PC-9 (cell line): ENCODE measurements at regions not wholly inside any gene's neighbourhood (a gene's known extent, or its start where the extent isn't known, plus 50 kb on each side); places are given as distances from the start of the nearest gene placed in this dataset.

ENCODE experiments used
- BruUV-seq: library from RNA; stranded (reverse); fragments of 400-500 nt; replicated peaks from 2 replicates; lab custom pipeline; 2021; lab: Mats Ljungman, UMichigan
- CTCF ChIA-PET: fragments of 300-600 bp; sonication (Branson Sonifier 250); formaldehyde crosslinking; loops from one replicate; lab custom pipeline; 2022; ENCODE audit warnings: antibody characterized with exemption; lab: Charles Lee
- POLR2A ChIA-PET: fragments of 300-600 bp; sonication (Branson Sonifier 250); formaldehyde crosslinking; loops from one replicate; lab custom pipeline; 2022; ENCODE audit warnings: antibody characterized with exemption; ENCODE audit not compliant: unreplicated experiment; lab: Charles Lee
- DNase-seq, 2 experiments: peaks; one replicate each; pipeline versions ENCODE4 v3.0.0 to v3.0.0-alpha.2; 2015 to 2022; ENCODE audit warnings: mixed read lengths in 1 of 2
- H2AFZ ChIP-seq: fragments of 200-600 bp; sonication (generic); 2 replicates; pipeline ENCODE4 v1.8.1; 2017; ENCODE audit warnings: antibody characterized with exemption
- H3F3A ChIP-seq: fragments of 200-600 bp; sonication (generic); 2 replicates; pipeline ENCODE4 v1.8.1; 2017; ENCODE audit warnings: antibody characterized with exemption, mild to moderate bottlenecking, low read depth; ENCODE audit not compliant: insufficient read depth
- H3K27ac ChIP-seq: fragments of 200-600 bp; sonication (generic); 2 replicates; pipeline ENCODE4 v1.6.1; 2016; ENCODE audit warnings: mixed run types
- H3K27me3 ChIP-seq: fragments of 200-600 bp; sonication (generic); 2 replicates; pipeline ENCODE4 v1.6.1; 2016; ENCODE audit warnings: low read depth, mixed run types; ENCODE audit not compliant: insufficient read depth
- H3K36me3 ChIP-seq: fragments of 200-600 bp; sonication (generic); 2 replicates; pipeline ENCODE4 v1.6.1; 2016; ENCODE audit warnings: low read depth, mixed run types
- H3K4me1 ChIP-seq: fragments of 200-600 bp; sonication (generic); replicated peaks from 2 replicates; pipeline ENCODE4 v1.6.1; 2016; ENCODE audit warnings: mixed run types; ENCODE audit not compliant: insufficient read depth
- H3K4me2 ChIP-seq: fragments of 200-600 bp; sonication (generic); 2 replicates; pipeline ENCODE4 v1.6.1; 2017; ENCODE audit warnings: mixed run types
- H3K4me3 ChIP-seq: fragments of 200-600 bp; sonication (generic); 2 replicates; pipeline ENCODE4 v1.6.1; 2016; ENCODE audit warnings: mixed run types
- H3K79me2 ChIP-seq: fragments of 200-600 bp; sonication (generic); 2 replicates; pipeline ENCODE4 v1.6.1; 2017; ENCODE audit warnings: low read depth, mixed run types
- H3K9me2 ChIP-seq: fragments of 200-600 bp; sonication (generic); 2 replicates; pipeline ENCODE4 v1.8.1; 2017; ENCODE audit warnings: mild to moderate bottlenecking; ENCODE audit not compliant: insufficient read depth
- H3K9me3 ChIP-seq: fragments of 200-600 bp; sonication (generic); 2 replicates; pipeline ENCODE4 v1.8.1; 2016; ENCODE audit warnings: low read depth; ENCODE audit not compliant: insufficient read depth
- H4K20me1 ChIP-seq: fragments of 200-600 bp; sonication (generic); 2 replicates; pipeline ENCODE4 v1.8.1; 2017; ENCODE audit not compliant: insufficient read depth
- EZH2 ChIP-seq: fragments of 200-600 bp; sonication (generic); IDR thresholded peaks from 2 replicates; pipeline ENCODE4 v1.8.0; 2017; ENCODE audit warnings: antibody characterized with exemption, low read depth
- intact Hi-C: fragments of 100-400 bp; cut with micrococcal nuclease; formaldehyde crosslinking; loops from one replicate; pipeline ENCODE4 v1.10.0; 2022; ENCODE audit not compliant: unreplicated experiment
- TF ChIP-seq, protein P1 (sequence below): fragments of 200-600 bp; sonication (generic); conservative IDR thresholded peaks from 2 replicates; pipeline ENCODE4 v1.6.1; 2017; ENCODE audit warnings: mixed run types, antibody characterized with exemption, mild to moderate bottlenecking, moderate library complexity

DNA sequence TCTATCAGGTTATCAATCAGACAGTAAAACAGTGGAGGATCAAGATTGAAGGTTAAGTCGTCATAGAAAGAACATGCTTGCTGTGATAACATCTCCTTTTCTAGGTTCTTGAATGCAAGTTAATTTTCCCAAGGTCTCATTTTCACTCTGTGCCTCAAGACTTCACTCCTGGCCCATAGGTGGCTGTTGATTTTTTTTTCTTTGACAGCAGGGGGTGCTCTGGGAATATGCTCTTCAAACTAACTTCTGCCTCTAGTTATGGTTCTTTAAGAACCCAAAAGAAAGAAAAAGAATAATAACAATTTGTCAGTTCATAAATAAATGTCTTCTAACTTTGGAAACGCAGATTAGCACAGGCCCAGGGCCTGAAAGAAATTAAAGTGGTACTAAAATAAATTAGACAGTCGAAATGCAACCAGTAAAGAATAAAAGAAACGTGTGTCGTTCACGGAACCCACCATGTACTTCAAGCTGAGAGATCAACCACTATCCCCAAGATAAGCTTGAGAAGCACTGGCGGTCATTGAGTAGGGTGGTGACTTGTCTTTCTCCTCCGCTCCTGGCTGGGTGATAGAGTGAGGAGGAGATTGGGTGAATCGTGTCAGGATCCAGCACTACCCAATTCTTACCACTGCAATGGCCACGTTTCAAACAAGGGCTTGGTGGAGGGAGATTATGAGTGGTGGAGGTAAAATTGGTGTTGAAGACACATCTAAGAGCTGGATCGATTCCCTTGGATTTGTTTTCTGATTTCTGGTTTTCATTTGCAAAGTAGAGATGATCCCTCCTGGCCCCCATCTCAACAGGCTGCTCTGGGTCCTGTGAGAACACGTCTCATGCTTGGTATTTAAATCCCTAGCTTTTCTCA lies 93.4 kb upstream of the IRX4 start:
- H3F3A ChIP-seq = no peaks in the 10 kb centered on the region
- H3K79me2 ChIP-seq = no peaks in the 10 kb centered on the region
- no peaks in the 10 kb centered on the region for H3K36me3 ChIP-seq
- no peak for TF ChIP-seq EZH2
- TF ChIP-seq, protein P1, sequence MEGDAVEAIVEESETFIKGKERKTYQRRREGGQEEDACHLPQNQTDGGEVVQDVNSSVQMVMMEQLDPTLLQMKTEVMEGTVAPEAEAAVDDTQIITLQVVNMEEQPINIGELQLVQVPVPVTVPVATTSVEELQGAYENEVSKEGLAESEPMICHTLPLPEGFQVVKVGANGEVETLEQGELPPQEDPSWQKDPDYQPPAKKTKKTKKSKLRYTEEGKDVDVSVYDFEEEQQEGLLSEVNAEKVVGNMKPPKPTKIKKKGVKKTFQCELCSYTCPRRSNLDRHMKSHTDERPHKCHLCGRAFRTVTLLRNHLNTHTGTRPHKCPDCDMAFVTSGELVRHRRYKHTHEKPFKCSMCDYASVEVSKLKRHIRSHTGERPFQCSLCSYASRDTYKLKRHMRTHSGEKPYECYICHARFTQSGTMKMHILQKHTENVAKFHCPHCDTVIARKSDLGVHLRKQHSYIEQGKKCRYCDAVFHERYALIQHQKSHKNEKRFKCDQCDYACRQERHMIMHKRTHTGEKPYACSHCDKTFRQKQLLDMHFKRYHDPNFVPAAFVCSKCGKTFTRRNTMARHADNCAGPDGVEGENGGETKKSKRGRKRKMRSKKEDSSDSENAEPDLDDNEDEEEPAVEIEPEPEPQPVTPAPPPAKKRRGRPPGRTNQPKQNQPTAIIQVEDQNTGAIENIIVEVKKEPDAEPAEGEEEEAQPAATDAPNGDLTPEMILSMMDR = no peak; the same call in 1 of the 2 replicates
- H3K4me3 ChIP-seq = no peak overlapping the region
- peaks cover 92% of the 10 kb centered on the region for H3K27me3 ChIP-seq
- BruUV-seq = no TSS peak
- no peaks in the 10 kb centered on the region for H3K9me3 ChIP-seq
- ChIA-PET CTCF (no interaction called here), POLR2A (no interaction called here)
- H2AFZ ChIP-seq = no peak overlapping the region
- DNase-seq = no peak
- H3K4me2 ChIP-seq = no peak overlapping the region
- no peak overlapping the region for H3K27ac ChIP-seq
- H3K9me2 ChIP-seq = no peaks in the 10 kb centered on the region
- intact Hi-C loops = no loop called here
- H4K20me1 ChIP-seq = no peaks in the 10 kb centered on the region
- H3K4me1 ChIP-seq = no peaks in the 10 kb centered on the region

DNA sequence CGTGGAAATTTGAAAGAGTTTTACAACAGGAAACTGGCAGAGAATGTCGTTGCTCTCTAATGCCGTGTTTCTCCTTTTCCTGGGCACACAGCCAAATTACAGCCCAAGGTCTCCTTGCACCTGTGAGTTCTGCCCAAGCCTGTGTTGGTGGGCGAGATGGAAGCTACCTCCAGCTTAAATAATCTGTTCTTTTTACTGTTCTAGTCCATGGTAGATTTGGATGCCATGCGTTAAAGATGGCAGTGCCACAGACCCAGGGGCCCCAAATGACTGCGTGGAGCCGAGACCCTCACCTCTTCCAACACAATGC lies 92.6 kb upstream of the IRX4 start:
- H3K9me2 ChIP-seq = no peaks in the 10 kb centered on the region
- H4K20me1 ChIP-seq = no peaks in the 10 kb centered on the region
- DNase-seq = no peak
- ChIA-PET CTCF (no interaction called here), POLR2A (no interaction called here)
- TF ChIP-seq, protein P1 = no peak
- no peak for TF ChIP-seq EZH2
- BruUV-seq = no TSS peak
- H3K36me3 ChIP-seq = no peaks in the 10 kb centered on the region
- H3K27me3 ChIP-seq = peaks cover 89% of the 10 kb centered on the region
- intact Hi-C loops = no loop called here
- no peak overlapping the region for H2AFZ ChIP-seq
- H3F3A ChIP-seq = no peaks in the 10 kb centered on the region
- no peak overlapping the region for H3K27ac ChIP-seq
- no peaks in the 10 kb centered on the region for H3K9me3 ChIP-seq
- H3K79me2 ChIP-seq = no peaks in the 10 kb centered on the region
- no peak overlapping the region for H3K4me2 ChIP-seq
- no peak overlapping the region for H3K4me3 ChIP-seq
- no peaks in the 10 kb centered on the region for H3K4me1 ChIP-seq

DNA sequence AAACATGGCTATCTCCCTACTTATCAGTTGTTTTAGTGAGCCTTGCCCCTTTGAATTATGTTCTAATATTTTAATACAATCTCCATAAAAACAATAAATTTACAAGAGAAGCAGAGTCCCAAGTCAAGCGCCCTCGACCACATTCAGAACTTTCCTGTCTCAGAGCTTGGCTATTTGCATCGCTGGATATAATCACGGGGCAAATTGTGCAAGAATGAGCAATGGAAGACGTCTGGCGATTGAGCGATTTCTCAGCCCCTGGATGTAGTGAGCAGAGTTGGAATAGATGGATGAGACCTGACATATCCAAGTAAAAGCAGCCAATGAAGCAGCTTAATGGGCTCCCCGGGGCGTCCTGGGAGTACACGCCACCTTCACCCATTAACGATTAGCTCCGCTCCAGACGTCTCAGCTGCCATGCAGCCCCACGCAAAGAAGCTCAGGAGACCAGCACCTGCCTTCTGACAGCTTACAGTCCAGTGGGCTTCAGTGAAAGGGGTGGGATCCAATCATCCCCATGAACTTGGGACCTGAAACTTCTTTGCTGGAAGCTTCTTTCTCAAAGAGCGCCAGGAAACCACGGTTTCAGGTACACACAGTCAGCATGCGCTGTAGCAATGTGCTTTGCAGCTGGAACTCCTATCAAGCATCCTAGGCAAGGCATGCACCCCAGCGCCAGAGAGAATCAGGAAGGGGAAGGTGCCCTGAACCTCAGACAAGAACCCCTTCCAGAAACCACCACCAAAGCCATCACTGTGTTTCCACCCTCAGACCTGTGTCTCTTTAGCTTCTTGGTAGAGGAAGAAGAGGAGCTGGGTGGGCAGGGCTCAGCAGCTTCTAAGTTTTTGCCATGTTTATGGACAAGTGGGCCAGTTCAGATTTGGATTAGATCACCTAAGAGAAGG lies 92.0 kb upstream of the IRX4 start:
- peaks cover 84% of the 10 kb centered on the region for H3K27me3 ChIP-seq
- no peaks in the 10 kb centered on the region for H3K4me1 ChIP-seq
- POLR2A ChIA-PET = interaction anchor here (0.6 kb wide), 1 partner anchor 1564 kb away, joined by 4 read pairs; no protein-coding TSS in a partner anchor
- intact Hi-C loops = no loop called here
- no peak overlapping the region for H2AFZ ChIP-seq
- no peaks in the 10 kb centered on the region for H3K79me2 ChIP-seq
- no TSS peak for BruUV-seq
- H3K4me3 ChIP-seq = no peak overlapping the region
- TF ChIP-seq EZH2 = no peak
- TF ChIP-seq, protein P1 = no peak
- H3F3A ChIP-seq = no peaks in the 10 kb centered on the region
- no peak overlapping the region for H3K4me2 ChIP-seq
- no peak for DNase-seq
- H3K9me2 ChIP-seq = no peaks in the 10 kb centered on the region
- no peaks in the 10 kb centered on the region for H3K36me3 ChIP-seq
- CTCF ChIA-PET = no interaction called here
- H3K9me3 ChIP-seq = no peaks in the 10 kb centered on the region
- no peaks in the 10 kb centered on the region for H4K20me1 ChIP-seq
- no peak overlapping the region for H3K27ac ChIP-seq
